ENCODE measurements at regions not wholly inside any gene's neighbourhood (a gene's known extent, or its start where the extent isn't known, plus 50 kb on each side); places are given as distances from the start of the nearest gene placed in this dataset.

- TF ChIP-seq CTCF (IDR thresholded peaks at IDR 0.05) (no peak), EZH2 (IDR thresholded peaks at IDR 0.05; ENCODE audit: borderline replicate concordance, insufficient read depth, low read depth, low read length, poor library complexity, severe bottlenecking) (no peak)
Measured at GRCh38 chr2:58740426-58740825, 499.3 kb upstream of the FANCL start.
